Activated CD8-positive, alpha-beta memory T cell treated with anti-CD3 and anti-CD28 coated beads for 1 hour (primary cell): ENCODE measurements at regions not wholly inside any gene's neighbourhood (a gene's known extent, or its start where the extent isn't known, plus 50 kb on each side); places are given as distances from the start of the nearest gene placed in this dataset.

Experiments used
- DNase-seq, 2 donors: peaks; one replicate each; pipeline ENCODE4 v3.0.0-alpha.2; 2020; ENCODE audit warnings: low read depth in 1 of 2; ENCODE audit errors: extremely low read depth in 1 of 2

DNA sequence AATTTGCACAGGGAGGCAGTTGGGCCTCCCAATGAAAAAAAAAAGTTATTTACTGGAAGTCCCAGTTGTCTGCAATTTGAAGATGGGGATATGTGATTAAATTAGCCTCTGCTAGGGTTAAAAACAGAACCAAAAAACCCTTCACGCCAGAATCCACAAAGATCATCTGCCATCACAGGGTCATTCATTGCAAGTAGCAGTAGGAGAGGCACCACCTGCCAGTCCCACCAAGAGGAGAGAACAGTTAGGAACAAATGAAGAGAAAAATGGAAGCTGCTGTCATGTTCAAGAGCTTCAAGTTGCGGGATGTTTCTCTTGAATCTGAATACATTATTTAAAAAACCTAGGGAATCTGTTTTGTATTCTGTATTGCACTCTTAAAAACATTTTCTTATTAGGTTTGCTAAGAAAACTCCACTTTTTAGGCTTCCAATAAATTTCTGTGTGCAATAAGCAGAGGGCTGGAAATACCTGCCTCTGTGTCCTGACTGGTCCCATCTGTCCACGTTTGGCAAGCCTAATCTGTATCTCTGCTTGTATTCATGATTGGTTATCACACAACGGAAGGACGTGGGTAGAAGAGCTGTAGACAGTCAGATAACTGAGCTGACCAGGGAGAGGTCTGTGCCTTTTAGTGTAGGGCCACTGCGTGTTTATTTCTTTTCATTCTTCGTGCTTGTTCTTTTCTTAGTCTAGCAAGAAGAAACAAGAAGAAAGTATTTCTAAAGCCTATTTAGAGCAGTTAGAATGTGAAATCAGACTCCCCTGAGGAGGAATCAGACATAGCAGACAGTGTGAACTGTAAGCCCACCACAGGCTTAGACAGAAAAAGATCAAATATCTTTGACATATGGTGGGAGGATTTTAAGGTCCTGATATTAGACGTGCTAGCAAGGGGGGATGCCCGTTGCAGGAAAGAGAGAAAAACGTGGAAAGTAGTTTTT lies 630.6 kb upstream of the SEMA6A start:
- DNase-seq: no peak

GRCh38 chr5:117204404-117204803 lies 629.8 kb upstream of the SEMA6A start:
- DNase-seq: no peak

- DNase-seq: no peak
These were observed 629.0 kb upstream of the SEMA6A start for GRCh38 chr5:117203584-117203983.

- no peak for DNase-seq
These were observed 626.4 kb upstream of the SEMA6A start for GRCh38 chr5:117201001-117201400.

DNA sequence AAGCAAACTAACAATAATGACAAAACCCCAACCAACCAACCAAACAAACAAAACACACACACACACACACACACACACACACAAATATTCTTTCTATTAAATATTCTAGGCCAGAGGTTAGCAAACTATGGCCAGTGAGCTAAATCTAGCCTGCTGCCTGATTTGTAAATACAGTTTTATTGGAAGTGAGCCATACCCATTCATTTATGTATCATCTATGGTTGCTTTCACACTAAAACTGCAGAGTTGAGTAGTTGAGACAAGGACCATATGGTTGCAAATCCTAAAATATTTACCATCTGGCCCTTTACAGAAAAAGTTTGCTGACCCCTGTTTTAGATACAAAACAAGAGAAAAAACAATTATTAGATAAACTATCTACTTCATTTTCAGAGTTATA lies 620.5 kb upstream of the SEMA6A start:
- DNase-seq: no peak

DNA sequence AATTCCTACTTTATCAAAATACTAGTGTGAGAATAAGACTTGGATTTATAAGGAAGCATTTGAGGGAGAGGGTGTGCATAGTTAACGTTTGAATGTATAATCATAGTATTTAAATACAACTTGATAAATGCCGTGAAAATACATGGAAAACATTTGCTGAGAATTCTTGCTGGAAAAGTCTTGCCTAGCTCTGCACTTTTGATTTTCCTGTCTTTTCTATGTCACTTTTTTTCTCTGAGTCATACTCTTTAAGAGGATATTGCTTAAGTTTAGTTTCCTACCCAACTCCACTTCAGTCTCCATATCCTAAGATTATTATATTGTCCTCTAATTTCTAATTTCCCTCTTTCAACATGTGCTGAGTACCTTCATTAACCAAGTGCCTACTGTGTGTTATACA lies 616.6 kb upstream of the SEMA6A start:
- no peak for DNase-seq

GRCh38 chr5:117189784-117190183 lies 615.2 kb upstream of the SEMA6A start:
- DNase-seq: no peak

DNA sequence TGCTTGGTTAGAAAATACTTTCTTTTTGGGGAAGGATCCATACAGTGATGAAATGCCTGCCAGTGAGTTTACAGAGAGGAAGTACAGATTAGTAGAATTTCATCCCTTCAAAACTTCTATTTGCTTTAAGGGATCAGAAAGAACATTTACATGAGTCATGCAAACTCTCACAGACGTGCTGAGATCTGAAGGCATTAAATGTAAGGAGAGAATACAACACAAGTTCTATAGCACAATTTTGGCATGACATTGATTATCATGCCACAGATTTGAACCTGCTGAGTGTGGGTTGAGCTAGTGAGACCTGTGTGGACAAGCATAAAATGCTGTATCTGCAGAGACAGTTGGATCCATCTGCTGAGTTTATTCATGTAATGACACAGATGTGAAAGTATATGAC lies 613.6 kb upstream of the SEMA6A start:
- no peak for DNase-seq

DNA sequence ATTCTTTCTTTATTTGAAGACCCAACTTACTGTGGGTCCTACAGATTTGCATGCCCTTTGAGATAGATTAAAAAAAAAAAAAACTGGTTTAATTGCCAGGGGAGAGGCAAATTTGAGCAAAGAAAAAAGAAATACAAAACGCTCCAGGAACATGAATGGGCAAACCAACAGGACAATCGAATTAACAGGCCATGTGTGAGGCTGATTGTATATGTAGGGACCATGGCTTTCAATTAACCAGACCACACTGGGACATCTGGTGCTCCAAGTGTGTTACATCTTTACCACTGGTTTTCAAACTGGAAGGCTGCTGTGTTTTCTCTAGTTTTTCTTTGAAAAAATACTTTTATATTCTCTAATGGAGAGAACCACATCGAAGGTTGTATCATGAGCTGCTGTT lies 612.1 kb upstream of the SEMA6A start:
- DNase-seq: no peak

- DNase-seq: no peak
These were observed 608.7 kb upstream of the SEMA6A start for GRCh38 chr5:117183326-117183725.

DNA sequence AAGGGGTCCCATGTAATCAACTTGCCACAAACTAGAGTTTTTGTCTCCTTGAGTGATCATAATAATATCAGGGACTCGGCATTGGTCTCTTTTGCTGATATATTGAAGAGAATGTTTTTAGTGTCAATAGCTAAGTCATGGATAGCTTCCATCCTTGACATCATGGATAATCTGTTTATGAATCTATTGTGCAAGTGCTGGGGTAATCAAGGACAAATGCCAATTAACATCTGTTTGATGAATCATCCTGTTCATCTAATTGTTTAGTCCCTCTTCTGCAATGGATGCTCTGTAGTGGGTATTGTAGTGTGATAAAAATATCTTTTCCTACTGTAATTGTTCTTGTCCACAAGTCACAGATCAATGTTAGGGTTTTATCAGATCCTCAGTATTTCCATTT lies 607.5 kb upstream of the SEMA6A start:
- no peak for DNase-seq

- DNase-seq: no peak
These were observed 602.7 kb upstream of the SEMA6A start for GRCh38 chr5:117177302-117177701.

- DNase-seq: no peak
These were observed 590.4 kb upstream of the SEMA6A start for GRCh38 chr5:117165068-117165467.

- DNase-seq: no peak
These were observed 587.2 kb upstream of the SEMA6A start for GRCh38 chr5:117161718-117162335.

DNA sequence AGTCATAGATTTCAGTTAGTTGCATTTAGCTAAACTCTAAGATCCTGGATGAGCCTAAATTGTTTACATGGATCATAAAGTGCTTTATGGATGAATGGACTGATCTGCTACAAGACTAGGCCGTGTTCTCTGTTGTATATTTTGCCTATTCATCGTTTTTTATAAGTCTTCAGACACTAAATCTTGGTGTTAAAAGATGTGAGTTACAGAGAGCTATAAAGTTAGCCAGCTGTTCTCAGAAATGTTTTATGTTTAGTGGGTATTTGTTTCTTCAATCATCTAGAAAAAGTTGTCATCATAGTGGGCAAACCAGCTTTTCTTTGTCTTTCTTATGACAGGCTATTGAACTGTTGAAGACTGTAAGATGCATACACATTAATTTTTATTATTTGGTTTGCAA lies 585.8 kb upstream of the SEMA6A start:
- DNase-seq: no peak

GRCh38 chr5:117149312-117149711 lies 574.7 kb upstream of the SEMA6A start:
- no peak for DNase-seq

DNA sequence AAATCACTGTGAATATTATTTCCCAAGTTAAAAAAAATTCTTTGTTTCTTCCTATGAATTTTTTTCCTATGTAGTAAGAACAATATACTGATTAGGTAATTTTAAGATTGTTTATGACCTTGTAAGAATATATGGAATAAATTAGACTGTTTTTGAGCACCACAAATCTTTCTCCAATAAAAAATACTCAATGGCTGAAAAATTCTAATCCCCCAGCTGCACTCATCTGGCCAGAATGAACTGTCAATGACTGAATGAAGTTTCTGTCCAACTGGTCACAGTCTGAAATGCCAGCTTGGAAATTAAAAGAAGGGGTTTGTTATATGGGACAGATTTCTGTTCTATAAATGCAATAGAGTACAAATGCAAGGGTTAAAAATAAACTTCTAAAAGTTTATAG lies 569.5 kb upstream of the SEMA6A start:
- no peak for DNase-seq

- no peak for DNase-seq
These were observed 568.8 kb upstream of the SEMA6A start for GRCh38 chr5:117143406-117143805.

- no peak for DNase-seq
These were observed 563.9 kb upstream of the SEMA6A start for GRCh38 chr5:117138523-117138922.

GRCh38 chr5:117135851-117136250 lies 561.2 kb upstream of the SEMA6A start:
- DNase-seq: no peak

- DNase-seq: no peak
These were observed 558.6 kb upstream of the SEMA6A start for GRCh38 chr5:117133198-117133597.

DNA sequence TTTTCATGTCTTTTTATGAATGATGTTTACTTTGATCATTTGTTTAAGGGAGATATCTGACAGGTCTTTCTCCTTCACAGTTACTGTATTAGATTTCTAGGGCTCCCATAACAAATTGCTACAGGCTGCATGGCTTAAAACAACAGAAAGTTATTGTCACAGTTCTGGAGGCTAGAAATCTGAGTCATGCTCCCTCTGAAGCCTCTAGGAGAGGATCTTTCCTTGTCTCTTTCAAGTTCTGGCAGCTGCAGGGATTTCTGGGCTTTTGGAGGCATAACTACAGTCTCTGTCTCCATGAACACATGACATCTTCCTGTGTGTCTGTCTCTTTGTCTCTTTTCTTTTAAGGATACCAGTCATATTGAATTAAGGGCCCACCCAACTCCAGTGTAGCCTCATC lies 557.3 kb upstream of the SEMA6A start:
- DNase-seq: no peak
